ENCODE measurements at regions not wholly inside any gene's neighbourhood (a gene's known extent, or its start where the extent isn't known, plus 50 kb on each side); places are given as distances from the start of the nearest gene placed in this dataset.

DNA sequence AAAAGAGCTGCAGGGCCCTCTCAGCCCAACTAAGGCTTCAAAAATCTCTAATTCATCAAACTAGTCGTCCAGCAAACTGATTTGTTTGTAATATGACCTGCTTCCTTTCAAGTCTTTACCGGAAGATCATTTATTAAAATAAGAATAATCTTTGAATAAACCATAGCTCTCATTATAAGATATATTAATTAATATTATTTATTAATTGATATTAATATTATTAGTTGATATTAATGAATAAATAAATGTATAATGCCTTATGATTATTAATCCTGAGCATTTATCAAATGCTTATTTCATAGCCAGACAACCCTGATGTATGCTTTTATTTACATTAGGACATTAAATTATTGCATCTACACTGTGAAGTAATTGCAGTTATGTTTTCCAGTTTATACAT lies 550.7 kb upstream of the ALCAM start:
- WGBS: 56% methylated on average over 2 of the region's 2 CpGs
- no peak for ATAC-seq
- Histone ChIP-seq H3K27ac (ENCODE audit: low read length) (no peak overlapping the region), H3K9me3 (ENCODE audit: control insufficient read depth, low read length) (no peaks in the 10 kb centered on the region), H3K4me1 (ENCODE audit: control insufficient read depth, insufficient read depth, low read length) (no peaks in the 10 kb centered on the region), H3K4me3 (ENCODE audit: low read length) (no peak overlapping the region), H3K27me3 (ENCODE audit: control insufficient read depth, insufficient read depth) (no peaks in the 10 kb centered on the region)
- intact Hi-C loops (cut with DNase I): no loop called here
- DNase-seq: no peak

DNA sequence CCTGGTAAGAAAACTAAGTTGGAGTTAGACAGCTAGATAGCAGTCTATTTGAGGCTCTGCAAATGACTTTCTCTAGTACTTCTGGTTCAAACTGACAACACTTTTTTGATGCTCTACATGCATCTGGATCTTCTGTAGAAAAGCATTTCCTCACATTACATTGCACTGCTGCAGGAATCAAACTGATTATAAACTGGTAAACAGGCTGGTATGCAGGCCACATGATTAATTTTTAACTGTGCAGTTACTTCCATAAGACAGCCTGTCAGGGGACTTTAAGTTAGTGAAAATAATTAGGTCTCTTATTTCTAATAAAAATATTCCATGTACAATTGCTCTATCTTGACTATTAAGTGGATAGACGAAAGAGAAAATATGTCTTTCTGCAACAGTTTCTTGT lies 550.0 kb upstream of the ALCAM start:
- WGBS: 69% methylated on average over 1 of the region's 1 CpG
- no peak for ATAC-seq
- H3K27me3 ChIP-seq (ENCODE audit: control insufficient read depth, insufficient read depth): no peaks in the 10 kb centered on the region
- no peak for DNase-seq
- H3K27ac ChIP-seq (ENCODE audit: low read length): no peak overlapping the region
- H3K4me3 ChIP-seq (ENCODE audit: low read length): no peak overlapping the region
- intact Hi-C loops (cut with DNase I): no loop called here
- no peaks in the 10 kb centered on the region for H3K9me3 ChIP-seq (ENCODE audit: control insufficient read depth, low read length)
- no peaks in the 10 kb centered on the region for H3K4me1 ChIP-seq (ENCODE audit: control insufficient read depth, insufficient read depth, low read length)

DNA sequence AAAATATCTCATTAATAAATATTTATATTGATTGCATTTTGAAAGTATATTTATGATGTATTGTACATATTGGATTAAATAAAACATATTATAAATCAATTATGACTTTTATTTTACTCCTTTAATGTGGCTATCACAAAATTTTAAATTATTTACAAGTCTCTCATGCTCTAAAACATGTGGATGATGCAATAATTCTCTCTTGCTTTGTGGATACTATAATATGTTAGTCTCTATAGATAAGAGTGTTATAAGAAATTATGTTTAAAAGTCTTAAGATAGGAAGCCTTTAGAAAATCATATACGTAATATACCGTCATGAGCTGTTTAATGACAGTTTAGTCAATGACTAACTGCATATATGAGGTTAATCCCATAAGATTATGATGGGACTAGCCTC lies 547.4 kb upstream of the ALCAM start:
- Histone ChIP-seq H3K27me3 (ENCODE audit: control insufficient read depth, insufficient read depth) (no peaks in the 10 kb centered on the region), H3K4me3 (ENCODE audit: low read length) (no peak overlapping the region), H3K4me1 (ENCODE audit: control insufficient read depth, insufficient read depth, low read length) (no peaks in the 10 kb centered on the region), H3K9me3 (ENCODE audit: control insufficient read depth, low read length) (no peaks in the 10 kb centered on the region), H3K27ac (ENCODE audit: low read length) (no peak overlapping the region)
- intact Hi-C loops (cut with DNase I): no loop called here
- ATAC-seq (no peak), DNase-seq (no peak)
- 42% methylated on average over 2 of the region's 2 CpGs for whole genome bisulfite sequencing

DNA sequence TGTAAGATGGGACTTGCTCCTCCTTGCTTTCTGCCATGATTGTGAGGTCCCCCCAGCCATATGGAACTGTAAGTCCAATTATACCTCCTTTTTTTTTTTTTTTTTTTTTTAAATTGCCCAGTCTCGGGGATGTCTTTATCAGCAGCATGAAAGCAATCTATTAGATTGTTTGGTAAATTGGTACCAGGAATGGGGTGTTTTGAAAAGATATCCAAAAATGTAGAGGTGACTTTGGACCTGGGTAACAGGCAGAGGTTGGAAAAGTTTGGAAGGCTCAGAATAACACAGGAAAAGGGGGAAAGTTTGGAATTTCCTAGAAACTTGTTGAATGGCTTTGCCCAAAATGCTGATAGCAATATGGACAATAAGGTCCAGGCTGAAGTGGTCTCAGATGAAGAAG lies 545.8 kb upstream of the ALCAM start:
- DNase-seq (no peak), ATAC-seq (no peak)
- intact Hi-C loops (cut with DNase I): no loop called here
- H3K27ac ChIP-seq (ENCODE audit: low read length): no peak overlapping the region
- H3K4me1 ChIP-seq (ENCODE audit: control insufficient read depth, insufficient read depth, low read length): no peaks in the 10 kb centered on the region
- no peaks in the 10 kb centered on the region for H3K9me3 ChIP-seq (ENCODE audit: control insufficient read depth, low read length)
- WGBS: 71% methylated on average over 1 of the region's 1 CpG
- H3K27me3 ChIP-seq (ENCODE audit: control insufficient read depth, insufficient read depth): no peaks in the 10 kb centered on the region
- H3K4me3 ChIP-seq (ENCODE audit: low read length): no peak overlapping the region

DNA sequence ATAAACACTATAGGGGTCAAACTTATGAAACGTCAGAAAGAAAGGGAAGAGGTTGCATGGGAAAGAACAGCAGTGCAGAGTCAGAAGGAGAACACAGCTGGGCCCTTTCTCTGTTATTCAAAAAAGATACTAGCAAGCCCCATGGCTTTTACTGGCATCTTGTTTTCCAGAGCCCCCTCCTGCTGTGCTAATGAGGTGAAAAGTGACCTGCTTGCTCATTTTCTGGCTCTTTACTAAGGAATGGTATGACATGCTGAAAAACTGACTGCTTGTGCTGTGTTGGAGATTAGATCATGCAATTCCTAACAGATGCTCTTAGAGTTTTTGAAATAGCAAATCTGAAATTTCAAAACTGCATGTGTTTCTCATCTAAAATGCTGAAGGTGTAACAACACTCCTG lies 541.6 kb upstream of the ALCAM start:
- no peak for DNase-seq
- 51% methylated on average over 1 of the region's 1 CpG for WGBS

DNA sequence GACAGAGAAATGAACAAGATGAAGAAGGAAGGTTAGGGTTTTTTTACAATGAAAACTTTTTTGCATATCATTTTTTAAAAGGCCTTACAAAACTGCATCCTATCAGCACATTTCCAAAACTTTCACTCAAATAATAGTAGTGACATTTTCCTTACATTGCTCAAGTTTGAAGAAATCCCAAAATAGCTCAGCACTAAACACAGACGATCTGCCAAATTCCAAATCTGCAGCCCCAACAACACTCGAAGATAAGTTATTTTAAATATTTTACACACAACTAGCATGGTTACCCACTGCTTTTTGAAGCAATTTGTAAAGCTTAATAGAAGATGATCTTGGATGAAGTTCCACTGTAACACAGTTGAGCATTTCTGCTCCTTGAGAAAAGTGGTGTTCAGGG lies 535.6 kb upstream of the ALCAM start:
- intact Hi-C loops (cut with DNase I): no loop called here
- Histone ChIP-seq H3K9me3 (ENCODE audit: control insufficient read depth, low read length) (no peaks in the 10 kb centered on the region), H3K27me3 (ENCODE audit: control insufficient read depth, insufficient read depth) (no peaks in the 10 kb centered on the region), H3K4me1 (ENCODE audit: control insufficient read depth, insufficient read depth, low read length) (no peaks in the 10 kb centered on the region), H3K4me3 (ENCODE audit: low read length) (no peak overlapping the region), H3K27ac (ENCODE audit: low read length) (no peak overlapping the region)
- WGBS: 20% methylated on average over 2 of the region's 2 CpGs
- DNase-seq (no peak), ATAC-seq (no peak)

More for the DNA sequence above, 541.6 kb upstream of the ALCAM start:
- Histone ChIP-seq H3K9me3 (ENCODE audit: control insufficient read depth, low read length) (no peaks in the 10 kb centered on the region), H3K27ac (ENCODE audit: low read length) (no peak overlapping the region), H3K4me3 (ENCODE audit: low read length) (no peak overlapping the region), H3K4me1 (ENCODE audit: control insufficient read depth, insufficient read depth, low read length) (no peaks in the 10 kb centered on the region), H3K27me3 (ENCODE audit: control insufficient read depth, insufficient read depth) (no peaks in the 10 kb centered on the region)
- no peak for ATAC-seq
- intact Hi-C loops (cut with DNase I): no loop called here

DNA sequence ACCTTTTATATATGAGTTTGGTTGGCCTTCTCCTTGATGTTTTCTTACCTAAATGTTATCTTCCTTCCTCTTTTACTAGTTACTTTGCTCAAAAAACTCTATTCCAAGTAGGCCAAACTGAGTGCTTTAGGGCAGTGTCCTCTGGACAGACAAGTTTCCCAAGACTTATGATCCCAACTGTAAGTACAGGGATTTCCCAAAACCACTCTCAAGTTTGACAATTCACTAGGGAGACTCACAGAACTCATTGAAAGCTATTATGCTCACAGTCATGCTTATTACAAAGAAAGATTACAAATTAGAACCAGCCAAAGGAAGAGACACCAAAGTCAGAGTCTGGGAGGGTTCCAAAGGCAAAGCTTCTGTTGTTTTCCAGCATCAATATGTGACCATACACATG lies 534.2 kb upstream of the ALCAM start:
- Histone ChIP-seq H3K4me3 (ENCODE audit: low read length) (no peak overlapping the region), H3K4me1 (ENCODE audit: control insufficient read depth, insufficient read depth, low read length) (no peaks in the 10 kb centered on the region), H3K9me3 (ENCODE audit: control insufficient read depth, low read length) (no peaks in the 10 kb centered on the region), H3K27ac (ENCODE audit: low read length) (no peak overlapping the region), H3K27me3 (ENCODE audit: control insufficient read depth, insufficient read depth) (no peaks in the 10 kb centered on the region)
- DNase-seq: no peak
- intact Hi-C loops (cut with DNase I): no loop called here
- ATAC-seq: no peak

DNA sequence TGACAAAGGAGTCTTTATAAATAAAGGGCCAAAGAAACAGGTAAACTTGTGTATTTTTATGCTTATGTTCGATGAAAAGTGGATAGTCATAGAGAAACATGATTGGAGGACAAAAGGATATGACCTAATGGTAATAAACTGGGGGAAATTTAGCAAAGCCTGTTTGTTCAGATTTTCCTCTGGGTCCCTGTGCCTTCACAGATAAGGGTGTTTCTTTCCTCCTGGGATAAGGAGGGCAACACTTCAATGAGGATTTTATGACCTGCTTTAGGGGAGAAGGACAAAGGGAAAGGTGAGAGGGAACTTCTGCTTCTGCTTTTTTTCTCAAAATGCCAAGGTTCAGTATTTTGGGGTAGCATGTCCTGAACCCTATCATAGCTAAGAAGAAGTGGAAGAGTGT lies 531.3 kb upstream of the ALCAM start:
- H3K4me3 ChIP-seq (ENCODE audit: low read length): no peak overlapping the region
- no peaks in the 10 kb centered on the region for H3K9me3 ChIP-seq (ENCODE audit: control insufficient read depth, low read length)
- no peak overlapping the region for H3K27ac ChIP-seq (ENCODE audit: low read length)
- WGBS: 69% methylated on average over 1 of the region's 1 CpG
- H3K4me1 ChIP-seq (ENCODE audit: control insufficient read depth, insufficient read depth, low read length): no peaks in the 10 kb centered on the region
- DNase-seq (no peak), ATAC-seq (no peak)
- intact Hi-C loops (cut with DNase I): no loop called here
- H3K27me3 ChIP-seq (ENCODE audit: control insufficient read depth, insufficient read depth): no peaks in the 10 kb centered on the region

DNA sequence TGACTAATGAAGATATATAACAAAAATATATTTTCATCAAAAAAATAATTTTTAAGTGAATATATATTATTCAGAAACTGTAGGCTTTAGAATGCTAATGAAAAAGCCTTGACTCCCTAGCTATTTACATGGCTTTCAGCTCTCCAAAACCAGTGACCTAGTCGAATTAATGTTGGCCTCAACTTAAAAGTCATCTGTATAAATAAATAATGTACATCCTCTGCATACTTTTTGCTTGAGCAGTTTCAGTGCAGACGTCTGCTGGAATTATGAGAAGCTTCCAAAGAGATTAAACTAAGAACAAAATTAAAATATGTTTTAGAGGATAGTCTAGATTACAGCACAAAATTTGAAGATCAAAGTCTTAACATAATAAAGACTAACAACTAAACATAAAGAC lies 520.4 kb upstream of the ALCAM start:
- no peak overlapping the region for H3K4me3 ChIP-seq (ENCODE audit: low read length)
- ATAC-seq (no peak), DNase-seq (no peak)
- intact Hi-C loops (cut with DNase I): no loop called here
- no peak overlapping the region for H3K27ac ChIP-seq (ENCODE audit: low read length)
- H3K27me3 ChIP-seq (ENCODE audit: control insufficient read depth, insufficient read depth): no peaks in the 10 kb centered on the region
- no peaks in the 10 kb centered on the region for H3K9me3 ChIP-seq (ENCODE audit: control insufficient read depth, low read length)
- no peaks in the 10 kb centered on the region for H3K4me1 ChIP-seq (ENCODE audit: control insufficient read depth, insufficient read depth, low read length)
- WGBS: 19% methylated on average over 2 of the region's 2 CpGs

DNA sequence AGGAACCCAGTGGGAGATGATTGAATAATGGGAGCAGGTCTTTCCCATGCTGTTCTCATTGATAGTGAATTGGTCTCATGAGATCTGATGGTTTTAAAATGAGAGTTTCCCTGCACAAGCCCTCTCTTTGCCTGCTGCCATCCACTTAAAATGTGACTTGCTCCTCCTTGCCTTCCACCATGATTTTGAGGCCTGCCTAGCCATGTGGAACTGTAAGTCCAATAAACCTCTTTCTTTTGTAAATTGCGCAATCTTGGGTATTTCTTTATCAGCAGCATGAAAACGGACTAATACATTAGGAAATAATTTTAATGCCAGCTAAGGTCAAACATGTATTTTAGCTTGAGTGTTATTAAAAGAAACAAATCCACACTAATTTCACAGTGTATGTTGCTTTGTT lies 517.6 kb upstream of the ALCAM start:
- Histone ChIP-seq H3K4me1 (ENCODE audit: control insufficient read depth, insufficient read depth, low read length) (no peaks in the 10 kb centered on the region), H3K27ac (ENCODE audit: low read length) (no peak overlapping the region), H3K9me3 (ENCODE audit: control insufficient read depth, low read length) (no peaks in the 10 kb centered on the region), H3K4me3 (ENCODE audit: low read length) (no peak overlapping the region), H3K27me3 (ENCODE audit: control insufficient read depth, insufficient read depth) (no peaks in the 10 kb centered on the region)
- 71% methylated on average over 2 of the region's 2 CpGs for WGBS
- intact Hi-C loops (cut with DNase I): no loop called here
- DNase-seq (no peak), ATAC-seq (no peak)

DNA sequence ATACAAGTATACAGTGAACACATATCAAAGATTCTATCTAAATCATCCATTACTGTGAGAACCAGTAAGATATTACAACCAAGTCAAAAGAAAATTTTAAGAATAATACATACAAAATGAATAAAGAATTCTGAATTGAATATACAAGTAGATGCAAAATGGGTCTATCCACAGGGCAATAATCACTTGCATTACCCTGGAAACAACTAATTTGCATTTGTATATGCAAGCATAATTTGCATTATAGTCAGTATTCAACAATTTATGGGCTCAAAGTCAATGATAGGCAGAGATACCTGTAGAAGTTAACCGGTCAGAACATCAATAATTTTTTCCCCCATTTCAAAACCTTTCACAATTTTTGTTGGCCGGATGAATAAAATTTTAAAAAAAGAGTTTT lies 512.2 kb upstream of the ALCAM start:
- Histone ChIP-seq H3K27ac (ENCODE audit: low read length) (no peak overlapping the region), H3K9me3 (ENCODE audit: control insufficient read depth, low read length) (no peaks in the 10 kb centered on the region), H3K4me3 (ENCODE audit: low read length) (no peak overlapping the region), H3K27me3 (ENCODE audit: control insufficient read depth, insufficient read depth) (no peaks in the 10 kb centered on the region), H3K4me1 (ENCODE audit: control insufficient read depth, insufficient read depth, low read length) (no peaks in the 10 kb centered on the region)
- DNase-seq (no peak), ATAC-seq (no peak)
- intact Hi-C loops (cut with DNase I): no loop called here
- WGBS: 73% methylated on average over 2 of the region's 2 CpGs

DNA sequence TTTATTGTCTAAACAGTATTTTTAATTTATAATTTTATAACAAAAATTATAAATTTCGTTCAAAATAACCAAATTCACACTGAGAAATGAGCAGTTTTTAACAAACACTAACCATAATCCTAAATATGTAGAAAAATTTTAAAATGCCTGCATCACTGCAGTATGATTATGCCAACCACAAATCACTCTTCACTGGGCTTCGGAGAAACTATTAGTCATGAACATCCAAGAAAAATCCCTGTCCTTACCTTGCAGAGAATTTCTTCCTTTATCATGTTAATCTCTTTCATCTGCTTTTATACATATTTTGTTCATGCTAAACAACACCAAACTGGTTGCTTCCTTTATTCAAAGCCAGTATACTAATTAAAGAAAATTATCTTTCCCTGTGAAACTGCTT lies 511.0 kb upstream of the ALCAM start:
- no peak overlapping the region for H3K27ac ChIP-seq (ENCODE audit: low read length)
- H3K27me3 ChIP-seq (ENCODE audit: control insufficient read depth, insufficient read depth): no peaks in the 10 kb centered on the region
- H3K4me1 ChIP-seq (ENCODE audit: control insufficient read depth, insufficient read depth, low read length): no peaks in the 10 kb centered on the region
- DNase-seq (no peak), ATAC-seq (no peak)
- intact Hi-C loops (cut with DNase I): no loop called here
- H3K9me3 ChIP-seq (ENCODE audit: control insufficient read depth, low read length): no peaks in the 10 kb centered on the region
- 51% methylated on average over 2 of the region's 2 CpGs for WGBS
- H3K4me3 ChIP-seq (ENCODE audit: low read length): no peak overlapping the region
